NT2/D1 (cell line): ENCODE measurements at regions not wholly inside any gene's neighbourhood (a gene's known extent, or its start where the extent isn't known, plus 50 kb on each side); places are given as distances from the start of the nearest gene placed in this dataset.

Experiments used
- SUZ12 ChIP-seq: IDR thresholded peaks from 2 replicates; pipeline ENCODE4 v1.6.1; 2011; ENCODE audit not compliant: insufficient read length, insufficient read depth; ENCODE audit errors: extremely low read depth
- YY1 ChIP-seq: IDR thresholded peaks from 2 replicates; pipeline ENCODE4 v1.6.1; 2011; ENCODE audit not compliant: insufficient read length, insufficient read depth
- ZNF274 ChIP-seq: IDR thresholded peaks from 2 replicates; pipeline ENCODE4 v1.6.1; 2011; ENCODE audit warnings: mild to moderate bottlenecking, low read depth, low read length

- TF ChIP-seq ZNF274 (no peak), YY1 (no peak), SUZ12 (no peak)
Measured at GRCh38 chr16:86217001-86217890, 293.1 kb upstream of the FOXF1 start.
